HG02759 (cell line): ENCODE measurements at regions not wholly inside any gene's neighbourhood (a gene's known extent, or its start where the extent isn't known, plus 50 kb on each side); places are given as distances from the start of the nearest gene placed in this dataset.

Experiments
- ATAC-seq: cut with Tn5 transposase; IDR thresholded peaks from one replicate; pipeline ENCODE4 v1.9.1; 2021; ENCODE audit warnings: mild to moderate bottlenecking, moderate library complexity; ENCODE audit not compliant: unreplicated experiment

DNA sequence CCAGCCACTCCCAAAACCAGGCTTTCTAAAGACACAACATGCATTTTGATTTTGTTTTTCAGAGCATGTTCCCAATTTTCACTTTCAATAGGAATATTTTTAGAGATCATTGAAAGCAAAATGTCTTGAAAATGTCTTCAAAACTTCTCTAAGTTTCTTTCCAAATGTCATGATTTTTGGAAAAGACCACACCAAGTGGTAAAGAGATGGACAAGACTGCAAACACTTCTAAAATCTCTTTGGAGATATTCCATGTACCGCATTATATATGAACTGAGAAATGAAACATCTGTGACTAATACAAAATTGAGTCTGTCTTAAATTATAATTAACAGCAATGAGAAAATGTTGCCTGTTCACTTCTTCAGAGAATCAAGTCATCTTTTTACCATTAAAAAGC, 418.0 kb upstream of the PKN2 start:
- ATAC-seq = no peak

DNA sequence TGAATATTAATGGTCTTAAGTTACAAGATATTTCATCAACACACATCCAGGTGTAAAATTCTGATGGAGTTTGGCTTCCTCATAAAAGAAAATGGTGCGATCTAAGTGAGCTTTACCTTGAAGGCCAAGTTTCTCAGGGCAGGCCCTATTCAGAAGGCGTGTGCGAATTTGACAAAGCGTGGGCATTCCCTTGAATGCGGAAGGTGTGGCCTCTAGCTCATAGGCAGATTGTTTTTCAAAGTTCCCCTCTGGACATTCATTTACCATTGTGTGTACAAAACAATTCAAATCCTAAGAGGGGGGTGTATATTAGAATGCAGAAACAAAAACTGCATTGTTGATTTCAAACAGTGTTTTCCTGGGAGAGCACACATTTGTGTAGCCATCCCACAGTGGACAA, 411.9 kb upstream of the PKN2 start:
- no peak for ATAC-seq

DNA sequence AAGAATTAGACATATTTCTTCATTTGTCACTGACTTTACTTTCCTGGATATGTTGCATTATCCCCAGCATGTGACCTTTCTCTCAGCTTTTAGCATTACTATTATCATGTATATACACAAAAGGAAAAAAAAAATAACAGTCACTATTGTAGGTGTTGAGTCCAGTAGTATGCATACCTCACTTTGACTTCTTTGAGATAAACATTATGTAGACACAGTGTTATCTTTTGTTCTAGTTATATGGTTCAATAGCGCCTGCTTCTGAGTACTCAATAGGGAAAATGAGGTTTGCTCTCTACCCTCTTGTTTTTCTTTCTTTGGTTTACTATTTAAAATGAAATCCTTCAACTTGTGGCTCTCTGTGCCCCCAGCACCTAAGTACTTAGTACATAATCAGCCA, 409.6 kb upstream of the PKN2 start:
- ATAC-seq = no peak

DNA sequence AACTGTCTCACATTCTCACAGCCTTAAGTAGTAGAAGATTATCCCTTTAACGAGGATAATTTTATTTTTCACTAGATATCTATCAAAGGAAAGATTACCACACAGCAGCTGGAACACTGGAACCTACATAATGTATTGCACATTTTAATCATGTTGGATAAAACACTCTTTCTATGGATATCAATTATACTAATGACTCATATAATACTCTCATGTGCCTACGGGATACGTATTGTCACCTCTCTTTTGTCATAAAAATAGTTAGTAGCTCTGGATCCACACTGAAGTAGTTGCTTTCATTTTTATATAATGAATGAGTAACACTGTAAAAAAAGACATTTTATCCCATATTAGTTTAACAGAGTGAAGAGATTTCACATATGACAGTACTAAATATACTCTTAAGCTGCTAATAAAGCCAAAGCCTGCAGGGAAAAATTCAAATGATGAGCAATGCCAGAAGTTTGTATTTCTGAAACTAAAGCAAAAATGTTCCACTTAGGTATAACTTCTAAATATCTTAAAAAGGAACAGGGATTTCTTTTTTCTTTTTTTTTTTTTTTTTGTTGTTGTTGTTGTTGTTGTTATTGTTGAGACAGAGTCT, 408.7 kb upstream of the PKN2 start:
- no peak for ATAC-seq

- no peak for ATAC-seq
Observed at GRCh38 chr1:88276163-88276562, 407.9 kb upstream of the PKN2 start.

DNA sequence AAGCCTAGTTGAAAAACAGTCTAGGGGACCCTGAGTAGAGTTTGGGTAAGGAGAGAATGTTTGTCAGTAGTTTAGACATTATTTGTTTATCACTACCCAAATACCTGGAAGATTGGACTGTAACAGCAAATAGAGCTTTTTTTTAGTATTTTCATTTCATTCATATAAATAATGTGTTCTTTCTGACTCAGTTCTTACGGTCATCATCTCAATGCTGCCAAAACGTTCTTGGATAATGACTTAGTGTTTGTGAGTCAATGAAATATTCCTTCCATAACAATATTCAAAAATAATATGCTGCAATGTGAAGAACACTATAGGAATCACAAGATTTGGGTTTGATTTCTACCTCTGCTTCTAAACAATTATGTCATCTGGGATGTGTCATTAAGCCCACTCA, 400.0 kb upstream of the PKN2 start:
- ATAC-seq = no peak

DNA sequence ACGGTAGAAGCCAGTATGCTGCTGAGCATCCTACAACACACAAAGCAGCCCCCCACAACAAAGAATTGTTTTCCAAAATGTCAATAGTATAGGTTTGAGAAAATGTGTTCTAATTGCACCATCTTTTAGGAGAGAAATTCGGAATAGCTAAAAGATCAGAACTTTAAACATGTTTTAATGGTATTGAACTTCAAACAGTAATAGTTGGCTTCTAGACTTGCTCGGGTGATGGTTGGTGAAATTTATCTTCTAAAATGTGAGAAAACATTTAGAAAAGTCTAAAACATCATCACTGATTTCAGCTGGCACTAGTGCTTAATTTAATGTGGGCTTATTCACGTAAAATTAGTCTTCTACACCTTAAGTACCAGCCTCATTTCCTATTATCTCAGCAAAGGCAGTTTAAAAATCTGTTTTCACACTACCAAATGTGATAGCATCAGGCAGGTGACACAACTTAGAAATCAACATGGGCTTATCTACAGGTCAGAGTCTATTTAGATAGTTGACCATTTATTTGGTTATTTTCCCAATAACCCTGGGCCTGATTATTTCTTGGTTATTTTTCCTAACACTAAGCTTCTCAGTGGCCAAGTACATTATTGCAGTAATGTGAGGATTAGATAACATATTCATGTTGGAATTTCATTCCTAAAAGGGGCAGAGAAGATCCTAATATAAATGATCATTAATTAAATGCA, 399.3 kb upstream of the PKN2 start:
- no peak for ATAC-seq

DNA sequence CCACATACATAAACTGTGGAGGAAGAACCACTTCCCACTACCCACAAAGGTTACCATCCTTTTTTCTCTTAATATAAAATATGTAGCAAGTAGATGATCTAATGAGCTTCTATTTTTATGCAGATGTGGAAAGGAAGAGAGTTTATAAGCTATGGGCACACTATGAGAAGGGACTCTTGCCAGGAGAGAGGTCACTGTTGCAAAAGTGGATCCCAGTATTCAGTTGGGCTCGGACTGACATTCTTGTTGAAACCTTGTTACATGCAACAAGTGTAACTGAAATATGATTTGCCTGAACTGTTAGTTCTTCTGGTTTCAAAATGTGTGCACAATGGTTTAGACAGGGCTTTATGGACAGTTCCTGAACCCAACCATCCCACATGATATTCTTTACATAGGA, 397.4 kb upstream of the PKN2 start:
- no peak for ATAC-seq

GRCh38 chr1:88288571-88288970, 395.5 kb upstream of the PKN2 start:
- no peak for ATAC-seq

- no peak for ATAC-seq
Observed at GRCh38 chr1:88289401-88290102, 394.5 kb upstream of the PKN2 start.

GRCh38 chr1:88291611-88292354, 392.3 kb upstream of the PKN2 start:
- no peak for ATAC-seq

DNA sequence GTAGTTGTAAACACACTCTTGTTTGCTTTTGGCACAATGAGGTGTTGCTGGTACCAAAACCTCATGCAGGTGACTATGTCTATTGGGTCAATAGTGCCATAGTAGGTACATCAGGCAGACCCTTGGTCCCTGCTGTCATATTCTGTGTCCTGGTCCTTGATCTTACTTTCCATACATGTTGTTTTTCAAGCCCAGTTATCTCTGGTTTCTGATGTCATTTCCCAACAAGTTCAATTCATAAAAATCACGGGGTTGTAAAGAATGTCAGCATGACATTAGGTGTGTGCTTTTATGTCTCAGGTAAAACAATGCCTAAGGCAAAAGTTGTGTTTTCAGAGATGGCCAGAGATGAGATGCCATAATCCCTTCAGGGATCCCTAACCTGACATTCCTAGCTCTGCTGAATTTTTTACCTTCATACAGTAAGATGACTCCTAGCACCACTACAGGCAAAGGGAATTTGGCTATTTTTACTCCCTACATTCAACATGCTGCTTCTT, 390.3 kb upstream of the PKN2 start:
- no peak for ATAC-seq

DNA sequence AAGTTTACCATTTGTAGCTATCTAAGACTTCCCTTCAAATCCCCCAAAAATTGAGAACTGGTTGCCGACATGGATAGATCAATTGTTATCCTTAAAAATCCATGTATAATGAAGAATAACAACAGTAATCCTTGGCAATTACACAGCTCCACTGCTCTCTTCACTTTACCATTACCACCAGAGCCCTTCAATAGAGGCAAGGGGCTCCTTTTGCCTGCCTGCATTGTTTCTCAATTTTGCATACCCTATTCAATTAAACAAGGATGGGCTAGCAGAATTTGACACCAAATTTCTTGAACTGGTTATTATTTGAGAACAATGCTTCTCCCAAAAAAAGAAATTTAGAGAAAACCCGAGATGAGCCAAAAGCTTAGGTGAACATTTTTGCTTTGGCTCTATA, 387.8 kb upstream of the PKN2 start:
- no peak for ATAC-seq

- ATAC-seq = no peak
Observed at GRCh38 chr1:88296642-88297041, 387.4 kb upstream of the PKN2 start.

DNA sequence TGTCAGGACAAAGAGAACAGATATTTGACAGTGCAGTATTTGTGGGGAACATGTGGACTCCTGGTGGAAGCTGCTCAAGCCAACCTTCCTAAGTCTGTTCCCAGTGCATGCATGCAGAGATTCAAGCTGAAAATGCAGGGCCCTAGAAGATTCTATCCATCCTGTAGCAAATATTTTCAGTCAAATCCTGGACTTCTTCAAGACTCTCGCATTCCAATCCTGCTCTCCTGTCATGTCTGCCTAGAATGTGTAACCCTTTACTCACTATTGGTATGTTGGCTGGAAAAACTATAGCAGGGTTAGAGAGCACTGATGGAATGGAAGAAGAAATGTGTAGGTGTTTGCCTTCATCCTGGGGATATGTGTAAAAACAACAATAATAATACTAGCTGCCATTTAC, 385.6 kb upstream of the PKN2 start:
- ATAC-seq = no peak

- ATAC-seq = no peak
Observed at GRCh38 chr1:88300752-88301263, 383.3 kb upstream of the PKN2 start.

DNA sequence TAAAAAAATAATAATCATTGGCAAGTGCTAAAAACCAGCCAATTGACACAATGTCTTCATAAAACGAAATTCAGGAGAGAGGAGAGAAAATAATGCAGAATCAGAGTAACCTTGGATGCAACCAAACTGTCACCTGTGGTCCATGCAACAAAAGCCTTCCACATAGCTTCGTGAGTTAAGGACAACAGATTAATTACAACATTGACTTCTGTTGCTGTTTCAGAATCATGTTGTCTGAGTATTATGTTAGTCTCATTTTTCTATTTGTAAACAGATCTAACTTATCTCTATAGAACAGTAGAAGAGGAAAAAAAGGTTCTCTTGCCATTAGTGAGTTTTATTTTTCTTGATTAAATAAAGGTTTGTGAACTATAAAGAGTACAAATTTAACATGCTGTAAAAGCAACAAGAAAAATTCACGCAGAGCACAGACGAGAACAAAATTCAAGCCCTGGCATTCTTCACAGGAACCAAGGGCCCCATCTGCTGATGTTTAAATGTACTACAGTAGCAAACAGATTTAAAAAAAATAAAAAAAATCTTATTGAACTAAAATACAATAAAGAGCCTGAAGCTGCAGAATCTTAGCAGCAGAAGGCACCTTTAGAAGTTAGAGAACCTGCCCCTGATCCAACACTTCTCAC, 381.1 kb upstream of the PKN2 start:
- no peak for ATAC-seq

DNA sequence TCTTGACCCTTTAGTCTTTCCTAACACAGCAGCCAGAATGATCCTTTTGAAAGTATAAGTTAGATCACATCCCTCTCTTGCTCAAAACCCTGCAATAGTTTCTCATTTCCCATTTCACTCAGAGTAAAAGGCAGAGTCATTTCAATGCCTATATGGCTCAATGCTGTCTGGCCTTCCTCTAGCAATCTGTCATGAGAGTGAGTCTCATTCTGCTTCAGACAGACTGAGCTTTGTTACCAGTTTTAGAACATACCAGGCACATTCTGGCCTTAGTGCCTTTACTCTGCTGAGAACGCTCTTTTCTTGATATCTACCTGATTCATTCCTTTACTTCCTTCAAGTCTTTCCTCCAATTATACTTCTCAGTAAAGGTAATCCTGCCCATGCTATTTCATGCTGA, 372.8 kb upstream of the PKN2 start:
- no peak for ATAC-seq

DNA sequence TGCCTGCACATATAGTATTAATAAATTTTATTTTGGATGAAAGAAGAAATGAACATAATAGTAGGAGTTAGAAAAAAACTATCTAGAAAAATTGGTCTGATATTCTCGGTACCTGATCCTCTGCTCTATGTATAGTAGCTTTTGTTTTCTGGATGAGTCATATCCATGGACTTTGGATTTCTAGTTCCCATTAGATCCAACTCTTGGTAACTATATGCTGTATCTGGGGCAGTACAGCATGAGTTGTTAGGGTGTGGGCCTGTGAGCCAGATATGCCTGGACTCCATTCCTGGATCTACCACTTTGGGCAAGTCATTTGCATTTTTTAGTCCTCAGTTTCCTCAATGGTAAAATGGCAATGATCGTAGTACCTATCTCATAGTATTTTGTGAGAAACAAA, 372.2 kb upstream of the PKN2 start:
- no peak for ATAC-seq

- ATAC-seq = no peak
Observed at GRCh38 chr1:88317396-88317795, 366.7 kb upstream of the PKN2 start.

DNA sequence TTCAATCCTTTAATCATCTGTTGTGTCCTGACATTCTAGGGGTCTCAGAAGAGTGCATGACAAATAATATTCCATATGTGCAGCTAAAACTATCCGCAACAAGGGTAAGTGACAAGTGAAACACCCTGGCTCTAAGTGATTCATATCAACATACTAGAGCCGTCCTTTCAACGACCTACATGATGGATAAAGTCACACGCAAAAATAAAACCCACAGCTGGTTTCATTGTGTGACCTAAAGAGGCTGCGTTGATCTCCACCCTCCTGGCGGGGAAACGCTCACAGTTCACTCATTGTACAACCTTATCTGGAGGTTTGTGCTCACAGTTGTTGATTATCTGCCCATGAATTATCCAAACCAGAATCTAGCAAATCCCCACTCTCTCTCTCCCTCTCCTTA, 365.3 kb upstream of the PKN2 start:
- no peak for ATAC-seq
